ENCODE measurements at regions not wholly inside any gene's neighbourhood (a gene's known extent, or its start where the extent isn't known, plus 50 kb on each side); places are given as distances from the start of the nearest gene placed in this dataset.

GRCh38 chr11:71059662-71060061, 192.7 kb downstream of the SHANK2 start:
- ChIA-PET POLR2A (no interaction called here), CTCF (no interaction called here)

GRCh38 chr11:71055925-71056324, 196.5 kb downstream of the SHANK2 start:
- ChIA-PET POLR2A (no interaction called here), CTCF (no interaction called here)
